Activated effector memory CD4-positive, alpha-beta T cell treated with anti-CD3 and anti-CD28 coated beads, Interleukin-2, amount 50 U/mL, for 16 hours (primary cell): ENCODE measurements at regions not wholly inside any gene's neighbourhood (a gene's known extent, or its start where the extent isn't known, plus 50 kb on each side); places are given as distances from the start of the nearest gene placed in this dataset.

Experiments used
- DNase-seq: peaks from one replicate; pipeline ENCODE4 v3.0.0-alpha.2; 2020

- no peak for DNase-seq
These were observed 79.0 kb upstream of the PDE10A start for GRCh38 chr6:165742047-165742446.

GRCh38 chr6:165737396-165737795, 74.4 kb upstream of the PDE10A start:
- no peak for DNase-seq

- no peak for DNase-seq
These were observed 72.0 kb upstream of the PDE10A start for GRCh38 chr6:165735065-165735464.

GRCh38 chr6:165733489-165733791, 70.4 kb upstream of the PDE10A start:
- DNase-seq, result no peak

GRCh38 chr6:165732696-165733488, 69.9 kb upstream of the PDE10A start:
- no peak for DNase-seq

GRCh38 chr6:165729307-165729936, 66.4 kb upstream of the PDE10A start:
- peak; percentile 72 for DNase-seq

GRCh38 chr6:165728216-165728615, 65.2 kb upstream of the PDE10A start:
- DNase-seq, result no peak

GRCh38 chr6:165726965-165727381, 63.9 kb upstream of the PDE10A start:
- DNase-seq, result no peak

GRCh38 chr6:165726290-165726875, 63.3 kb upstream of the PDE10A start:
- no peak for DNase-seq

- DNase-seq, result no peak
These were observed 62.2 kb upstream of the PDE10A start for GRCh38 chr6:165725201-165725600.

- no peak for DNase-seq
These were observed 60.3 kb upstream of the PDE10A start for GRCh38 chr6:165723326-165723725.

GRCh38 chr6:165722022-165722421, 59.0 kb upstream of the PDE10A start:
- DNase-seq, result no peak

- DNase-seq, result no peak
These were observed 58.3 kb upstream of the PDE10A start for GRCh38 chr6:165721356-165721755.

- no peak for DNase-seq
These were observed 55.5 kb upstream of the PDE10A start for GRCh38 chr6:165718491-165718891.

- DNase-seq, result no peak
These were observed 54.9 kb upstream of the PDE10A start for GRCh38 chr6:165717732-165718465.

- no peak for DNase-seq
These were observed 53.8 kb upstream of the PDE10A start for GRCh38 chr6:165716886-165717285.

- no peak for DNase-seq
These were observed 52.4 kb upstream of the PDE10A start for GRCh38 chr6:165715428-165715827.

GRCh38 chr6:165714907-165715306, 51.9 kb upstream of the PDE10A start:
- no peak for DNase-seq

- no peak for DNase-seq
These were observed 50.9 kb upstream of the PDE10A start for GRCh38 chr6:165713845-165714466.
